HEK293T (cell line): ENCODE measurements at regions not wholly inside any gene's neighbourhood (a gene's known extent, or its start where the extent isn't known, plus 50 kb on each side); places are given as distances from the start of the nearest gene placed in this dataset.

Experiments
- BHLHE40 ChIP-seq: fragments of 450-650 bp; IDR thresholded peaks from 2 replicates; pipeline ENCODE4 v1.6.1; 2016; ENCODE audit warnings: mild to moderate bottlenecking, moderate library complexity, borderline replicate concordance
- CTBP1 ChIP-seq: fragments of 450-650 bp; IDR thresholded peaks from 2 replicates; pipeline ENCODE4 v1.6.1; 2016; ENCODE audit warnings: borderline replicate concordance
- ELF4 ChIP-seq: fragments of 450-650 bp; IDR thresholded peaks from 2 replicates; pipeline ENCODE4 v1.6.1; 2017; ENCODE audit warnings: antibody characterized with exemption
- FOXA1 ChIP-seq: fragments of 450-650 bp; IDR thresholded peaks from 2 replicates; pipeline ENCODE4 v1.6.1; 2016; ENCODE audit warnings: mild to moderate bottlenecking
- FOXK2 ChIP-seq: fragments of 450-650 bp; IDR thresholded peaks from 2 replicates; pipeline ENCODE4 v1.6.1; 2016; ENCODE audit warnings: mild to moderate bottlenecking
- HDGF ChIP-seq: fragments of 450-650 bp; IDR thresholded peaks from 2 replicates; pipeline ENCODE4 v1.6.1; 2017; ENCODE audit warnings: antibody characterized with exemption, borderline replicate concordance
- L3MBTL2 ChIP-seq: fragments of 450-650 bp; conservative IDR thresholded peaks from 2 replicates; pipeline ENCODE4 v1.6.1; 2016; ENCODE audit warnings: mild to moderate bottlenecking
- LEF1 ChIP-seq: fragments of 450-650 bp; IDR thresholded peaks from 2 replicates; pipeline ENCODE4 v1.6.1; 2017; ENCODE audit warnings: mild to moderate bottlenecking, borderline replicate concordance
- SP1 ChIP-seq: fragments of 450-650 bp; IDR thresholded peaks from 2 replicates; pipeline ENCODE4 v1.6.1; 2017
- SUZ12 ChIP-seq: fragments of 450-650 bp; IDR thresholded peaks from 2 replicates; pipeline ENCODE4 v1.6.1; 2016; ENCODE audit warnings: mild to moderate bottlenecking
- TARDBP ChIP-seq: fragments of 450-650 bp; IDR thresholded peaks from 2 replicates; pipeline ENCODE4 v1.6.1; 2016

DNA sequence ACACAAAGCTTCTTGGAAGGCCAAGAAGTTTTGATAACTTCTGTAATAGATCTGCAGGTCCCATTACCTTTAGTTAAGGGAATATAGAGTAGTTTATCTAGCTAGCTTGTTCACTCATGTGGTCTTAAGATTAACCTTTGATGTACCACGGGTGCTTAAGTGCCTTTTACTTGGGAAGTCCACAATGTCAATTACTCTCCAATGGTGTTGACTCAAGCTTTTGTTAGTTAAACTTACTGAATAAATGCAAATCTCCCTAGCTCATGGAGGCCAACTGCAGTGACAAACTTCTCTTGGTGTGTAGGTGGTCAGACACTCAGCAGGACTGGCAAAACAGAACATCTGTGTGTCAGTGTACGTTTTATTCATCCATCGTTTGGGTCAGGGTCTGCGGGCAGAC, 501.5 kb downstream of the ELAVL2 start:
- TF ChIP-seq CTBP1: no peak
- no peak for TF ChIP-seq SP1
- no peak for TF ChIP-seq FOXA1
- TF ChIP-seq BHLHE40: no peak
- no peak for TF ChIP-seq SUZ12
- TF ChIP-seq LEF1: no peak
- TF ChIP-seq HDGF: no peak
- no peak for TF ChIP-seq L3MBTL2
- no peak for TF ChIP-seq FOXK2
- TF ChIP-seq TARDBP: no peak
- no peak for TF ChIP-seq ELF4
